ENCODE measurements at regions not wholly inside any gene's neighbourhood (a gene's known extent, or its start where the extent isn't known, plus 50 kb on each side); places are given as distances from the start of the nearest gene placed in this dataset.

DNA sequence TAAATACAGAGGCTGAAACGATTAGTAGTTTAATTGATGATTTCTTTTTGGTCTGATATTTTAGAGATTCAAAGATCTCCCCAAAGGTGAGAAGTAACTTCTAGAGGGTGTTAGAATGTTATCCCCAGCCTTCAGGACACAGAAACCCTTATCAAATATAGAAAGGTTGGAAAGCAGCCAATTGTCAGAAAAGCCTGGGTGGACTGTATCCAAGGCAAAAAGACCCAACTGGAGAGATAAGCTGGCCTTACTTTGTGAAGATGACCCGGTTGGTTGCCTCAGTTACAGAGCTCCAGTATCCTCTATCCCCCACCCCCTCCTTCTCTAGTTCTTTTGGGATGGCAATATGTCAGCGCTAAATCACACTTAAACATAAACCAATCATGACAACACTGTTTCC lies 75.7 kb downstream of the GCNT4 start:
- TF ChIP-seq ARNTL (CRISPR knock-in tag; IDR thresholded peaks at IDR 0.05; ENCODE audit: borderline replicate concordance, low read depth), result no peak
- no peak for ATAC-seq

DNA sequence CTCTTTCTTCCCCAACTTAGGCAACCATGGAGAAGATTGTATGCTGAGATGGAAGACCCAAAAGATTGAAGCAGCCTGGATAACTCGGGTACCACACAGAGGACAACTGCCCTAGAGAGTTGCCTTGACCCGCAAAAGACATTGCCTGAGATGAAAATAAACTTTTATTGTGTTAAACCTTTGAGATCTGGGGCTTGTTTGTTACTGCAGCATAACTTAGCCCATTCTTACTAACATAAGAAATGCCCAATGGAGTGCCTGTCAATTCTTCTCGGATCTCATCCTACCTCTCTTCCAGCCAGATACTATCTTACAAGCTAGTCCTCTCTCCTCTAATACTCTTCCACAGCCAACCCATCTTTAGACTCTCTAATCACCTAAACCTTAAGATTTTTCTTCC lies 76.8 kb downstream of the GCNT4 start:
- no peak for TF ChIP-seq TCF4 (CRISPR knock-in tag; IDR thresholded peaks at IDR 0.05; ENCODE audit: borderline replicate concordance)
- no peak for TF ChIP-seq ZFP30 (CRISPR knock-in tag; IDR thresholded peaks at IDR 0.05)
- no peak for TF ChIP-seq ZC3H10 (CRISPR knock-in tag; IDR thresholded peaks at IDR 0.05)
- TF ChIP-seq, protein P1, sequence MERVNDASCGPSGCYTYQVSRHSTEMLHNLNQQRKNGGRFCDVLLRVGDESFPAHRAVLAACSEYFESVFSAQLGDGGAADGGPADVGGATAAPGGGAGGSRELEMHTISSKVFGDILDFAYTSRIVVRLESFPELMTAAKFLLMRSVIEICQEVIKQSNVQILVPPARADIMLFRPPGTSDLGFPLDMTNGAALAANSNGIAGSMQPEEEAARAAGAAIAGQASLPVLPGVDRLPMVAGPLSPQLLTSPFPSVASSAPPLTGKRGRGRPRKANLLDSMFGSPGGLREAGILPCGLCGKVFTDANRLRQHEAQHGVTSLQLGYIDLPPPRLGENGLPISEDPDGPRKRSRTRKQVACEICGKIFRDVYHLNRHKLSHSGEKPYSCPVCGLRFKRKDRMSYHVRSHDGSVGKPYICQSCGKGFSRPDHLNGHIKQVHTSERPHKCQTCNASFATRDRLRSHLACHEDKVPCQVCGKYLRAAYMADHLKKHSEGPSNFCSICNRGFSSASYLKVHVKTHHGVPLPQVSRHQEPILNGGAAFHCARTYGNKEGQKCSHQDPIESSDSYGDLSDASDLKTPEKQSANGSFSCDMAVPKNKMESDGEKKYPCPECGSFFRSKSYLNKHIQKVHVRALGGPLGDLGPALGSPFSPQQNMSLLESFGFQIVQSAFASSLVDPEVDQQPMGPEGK (CRISPR knock-in tag; IDR thresholded peaks at IDR 0.05; ENCODE audit: borderline replicate concordance), result no peak
- no peak for TF ChIP-seq ZNF8 (CRISPR knock-in tag; IDR thresholded peaks at IDR 0.05)
- no peak for TF ChIP-seq GLIS3 (CRISPR knock-in tag; IDR thresholded peaks at IDR 0.05)
- TF ChIP-seq, protein P2, sequence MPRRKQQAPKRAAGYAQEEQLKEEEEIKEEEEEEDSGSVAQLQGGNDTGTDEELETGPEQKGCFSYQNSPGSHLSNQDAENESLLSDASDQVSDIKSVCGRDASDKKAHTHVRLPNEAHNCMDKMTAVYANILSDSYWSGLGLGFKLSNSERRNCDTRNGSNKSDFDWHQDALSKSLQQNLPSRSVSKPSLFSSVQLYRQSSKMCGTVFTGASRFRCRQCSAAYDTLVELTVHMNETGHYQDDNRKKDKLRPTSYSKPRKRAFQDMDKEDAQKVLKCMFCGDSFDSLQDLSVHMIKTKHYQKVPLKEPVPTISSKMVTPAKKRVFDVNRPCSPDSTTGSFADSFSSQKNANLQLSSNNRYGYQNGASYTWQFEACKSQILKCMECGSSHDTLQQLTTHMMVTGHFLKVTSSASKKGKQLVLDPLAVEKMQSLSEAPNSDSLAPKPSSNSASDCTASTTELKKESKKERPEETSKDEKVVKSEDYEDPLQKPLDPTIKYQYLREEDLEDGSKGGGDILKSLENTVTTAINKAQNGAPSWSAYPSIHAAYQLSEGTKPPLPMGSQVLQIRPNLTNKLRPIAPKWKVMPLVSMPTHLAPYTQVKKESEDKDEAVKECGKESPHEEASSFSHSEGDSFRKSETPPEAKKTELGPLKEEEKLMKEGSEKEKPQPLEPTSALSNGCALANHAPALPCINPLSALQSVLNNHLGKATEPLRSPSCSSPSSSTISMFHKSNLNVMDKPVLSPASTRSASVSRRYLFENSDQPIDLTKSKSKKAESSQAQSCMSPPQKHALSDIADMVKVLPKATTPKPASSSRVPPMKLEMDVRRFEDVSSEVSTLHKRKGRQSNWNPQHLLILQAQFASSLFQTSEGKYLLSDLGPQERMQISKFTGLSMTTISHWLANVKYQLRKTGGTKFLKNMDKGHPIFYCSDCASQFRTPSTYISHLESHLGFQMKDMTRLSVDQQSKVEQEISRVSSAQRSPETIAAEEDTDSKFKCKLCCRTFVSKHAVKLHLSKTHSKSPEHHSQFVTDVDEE (CRISPR knock-in tag; IDR thresholded peaks at IDR 0.05), result no peak
- no peak for TF ChIP-seq ZFP3 (CRISPR knock-in tag; IDR thresholded peaks at IDR 0.05)
- TF ChIP-seq ISL1 (CRISPR knock-in tag; IDR thresholded peaks at IDR 0.05), result no peak
- TF ChIP-seq OSR1 (CRISPR knock-in tag; IDR thresholded peaks at IDR 0.05), result no peak
- TF ChIP-seq TOX (CRISPR knock-in tag; IDR thresholded peaks at IDR 0.05; ENCODE audit: borderline replicate concordance), result no peak
- no peak for TF ChIP-seq ZNF565 (CRISPR knock-in tag; conservative IDR thresholded peaks at IDR 0.05; ENCODE audit: low read depth)
- no peak for ATAC-seq

DNA sequence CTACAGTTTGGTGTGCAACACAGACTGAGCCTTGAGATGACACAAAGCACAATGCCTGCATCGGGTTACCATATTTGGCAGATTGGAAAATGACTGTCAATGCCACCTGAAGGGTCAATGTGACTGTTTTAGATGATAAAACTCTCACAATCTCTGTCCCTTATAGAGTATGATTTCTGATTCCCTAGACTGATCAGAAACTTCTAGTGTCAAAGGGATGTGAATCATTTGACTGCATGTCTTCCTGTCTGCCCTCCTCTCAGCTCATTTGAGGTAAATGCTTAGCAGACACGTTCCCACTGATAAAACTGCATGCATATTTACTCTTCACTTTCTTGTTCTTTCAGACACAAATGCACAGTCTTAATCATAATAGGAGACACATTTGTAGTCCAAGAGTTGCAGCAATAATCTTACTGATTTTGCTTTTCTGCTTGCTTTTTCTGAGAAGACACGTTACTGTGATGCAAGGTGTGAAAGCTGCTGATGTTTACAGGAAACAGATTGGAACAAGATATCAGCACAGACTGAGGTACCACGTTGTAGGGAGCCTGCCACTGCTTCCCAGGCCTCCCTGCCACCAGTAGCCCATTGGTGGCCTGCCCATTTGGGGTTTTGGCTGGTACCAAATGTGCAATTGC lies 77.8 kb downstream of the GCNT4 start:
- TF ChIP-seq ISL1 (CRISPR knock-in tag; IDR thresholded peaks at IDR 0.05), result no peak
- TF ChIP-seq ESRRG (CRISPR knock-in tag; IDR thresholded peaks at IDR 0.05), result no peak
- no peak for TF ChIP-seq BACH2 (CRISPR knock-in tag; IDR thresholded peaks at IDR 0.05; ENCODE audit: borderline replicate concordance)
- no peak for TF ChIP-seq CSDC2 (CRISPR knock-in tag; IDR thresholded peaks at IDR 0.05)
- no peak for TF ChIP-seq ZNF565 (CRISPR knock-in tag; conservative IDR thresholded peaks at IDR 0.05; ENCODE audit: low read depth)
- no peak for TF ChIP-seq ZFP30 (CRISPR knock-in tag; IDR thresholded peaks at IDR 0.05)
- no peak for TF ChIP-seq GLIS3 (CRISPR knock-in tag; IDR thresholded peaks at IDR 0.05)
- ATAC-seq, result no peak

DNA sequence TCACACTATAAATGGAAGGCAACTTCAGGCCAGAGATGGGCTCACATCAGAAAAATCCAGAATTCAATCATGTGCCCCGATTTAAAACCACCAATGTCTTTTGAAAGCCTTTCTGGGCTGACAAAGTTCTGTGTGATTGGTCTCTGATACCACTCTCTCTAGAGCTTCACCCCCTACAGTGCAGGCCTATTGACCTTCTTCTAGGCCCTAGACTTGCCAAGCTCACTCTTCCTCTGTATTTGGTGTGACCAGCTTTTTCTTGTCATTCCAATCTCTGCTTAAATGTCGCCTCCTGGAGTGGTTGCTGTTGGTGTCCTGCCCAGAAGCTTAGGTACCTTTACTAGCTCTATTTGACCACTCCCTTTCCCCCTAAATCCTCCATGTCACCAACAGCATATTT lies 78.7 kb downstream of the GCNT4 start:
- TF ChIP-seq GLIS3 (CRISPR knock-in tag; IDR thresholded peaks at IDR 0.05) (no peak), ZNF8 (CRISPR knock-in tag; IDR thresholded peaks at IDR 0.05) (no peak), ESRRG (CRISPR knock-in tag; IDR thresholded peaks at IDR 0.05) (no peak), ZFP3 (CRISPR knock-in tag; IDR thresholded peaks at IDR 0.05) (no peak), PPARA (CRISPR knock-in tag; IDR thresholded peaks at IDR 0.05; ENCODE audit: borderline replicate concordance) (no peak), RARB (CRISPR knock-in tag; IDR thresholded peaks at IDR 0.05) (no peak)
- TF ChIP-seq, protein P3, sequence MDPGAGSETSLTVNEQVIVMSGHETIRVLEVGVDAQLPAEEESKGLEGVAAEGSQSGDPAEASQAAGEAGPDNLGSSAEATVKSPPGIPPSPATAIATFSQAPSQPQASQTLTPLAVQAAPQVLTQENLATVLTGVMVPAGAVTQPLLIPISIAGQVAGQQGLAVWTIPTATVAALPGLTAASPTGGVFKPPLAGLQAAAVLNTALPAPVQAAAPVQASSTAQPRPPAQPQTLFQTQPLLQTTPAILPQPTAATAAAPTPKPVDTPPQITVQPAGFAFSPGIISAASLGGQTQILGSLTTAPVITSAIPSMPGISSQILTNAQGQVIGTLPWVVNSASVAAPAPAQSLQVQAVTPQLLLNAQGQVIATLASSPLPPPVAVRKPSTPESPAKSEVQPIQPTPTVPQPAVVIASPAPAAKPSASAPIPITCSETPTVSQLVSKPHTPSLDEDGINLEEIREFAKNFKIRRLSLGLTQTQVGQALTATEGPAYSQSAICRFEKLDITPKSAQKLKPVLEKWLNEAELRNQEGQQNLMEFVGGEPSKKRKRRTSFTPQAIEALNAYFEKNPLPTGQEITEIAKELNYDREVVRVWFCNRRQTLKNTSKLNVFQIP (CRISPR knock-in tag; IDR thresholded peaks at IDR 0.05; ENCODE audit: borderline replicate concordance, low read depth), result no peak
- TF ChIP-seq, protein P4, sequence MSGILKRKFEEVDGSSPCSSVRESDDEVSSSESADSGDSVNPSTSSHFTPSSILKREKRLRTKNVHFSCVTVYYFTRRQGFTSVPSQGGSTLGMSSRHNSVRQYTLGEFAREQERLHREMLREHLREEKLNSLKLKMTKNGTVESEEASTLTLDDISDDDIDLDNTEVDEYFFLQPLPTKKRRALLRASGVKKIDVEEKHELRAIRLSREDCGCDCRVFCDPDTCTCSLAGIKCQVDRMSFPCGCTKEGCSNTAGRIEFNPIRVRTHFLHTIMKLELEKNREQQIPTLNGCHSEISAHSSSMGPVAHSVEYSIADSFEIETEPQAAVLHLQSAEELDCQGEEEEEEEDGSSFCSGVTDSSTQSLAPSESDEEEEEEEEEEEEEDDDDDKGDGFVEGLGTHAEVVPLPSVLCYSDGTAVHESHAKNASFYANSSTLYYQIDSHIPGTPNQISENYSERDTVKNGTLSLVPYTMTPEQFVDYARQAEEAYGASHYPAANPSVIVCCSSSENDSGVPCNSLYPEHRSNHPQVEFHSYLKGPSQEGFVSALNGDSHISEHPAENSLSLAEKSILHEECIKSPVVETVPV (CRISPR knock-in tag; IDR thresholded peaks at IDR 0.05), result no peak
- no peak for ATAC-seq

Data from SK-N-SH treated with all-trans-retinoic acid at 6 μM for 48 hours (cell line).